LNCAP (cell line): ENCODE measurements at regions not wholly inside any gene's neighbourhood (a gene's known extent, or its start where the extent isn't known, plus 50 kb on each side); places are given as distances from the start of the nearest gene placed in this dataset.

Experiments used
- TF ChIP-seq, protein P1 (sequence below): fragments of 450-650 bp; IDR thresholded peaks from 2 replicates; pipeline ENCODE4 v1.5.1; 2017; ENCODE audit warnings: mild to moderate bottlenecking

DNA sequence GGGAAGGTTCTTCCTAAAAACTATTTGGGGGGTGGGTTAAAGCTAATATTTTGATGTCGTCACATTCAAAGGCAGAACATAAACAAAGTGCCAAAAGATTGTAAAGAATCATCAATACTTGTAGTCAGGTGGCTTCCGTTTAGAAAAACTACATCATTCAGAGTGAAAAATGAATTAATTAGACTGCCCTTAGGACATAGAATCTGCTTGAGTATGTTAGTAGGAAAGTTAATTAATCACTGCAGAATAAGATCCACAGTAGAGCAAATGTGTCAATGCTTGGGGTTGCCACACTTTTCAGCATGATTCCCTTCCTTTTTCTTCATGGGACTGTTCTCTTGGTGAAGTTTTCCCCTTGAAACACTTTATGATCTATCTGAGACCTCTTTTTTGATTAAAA is 166.8 kb upstream of the MTNR1B start:
- TF ChIP-seq, protein P1, sequence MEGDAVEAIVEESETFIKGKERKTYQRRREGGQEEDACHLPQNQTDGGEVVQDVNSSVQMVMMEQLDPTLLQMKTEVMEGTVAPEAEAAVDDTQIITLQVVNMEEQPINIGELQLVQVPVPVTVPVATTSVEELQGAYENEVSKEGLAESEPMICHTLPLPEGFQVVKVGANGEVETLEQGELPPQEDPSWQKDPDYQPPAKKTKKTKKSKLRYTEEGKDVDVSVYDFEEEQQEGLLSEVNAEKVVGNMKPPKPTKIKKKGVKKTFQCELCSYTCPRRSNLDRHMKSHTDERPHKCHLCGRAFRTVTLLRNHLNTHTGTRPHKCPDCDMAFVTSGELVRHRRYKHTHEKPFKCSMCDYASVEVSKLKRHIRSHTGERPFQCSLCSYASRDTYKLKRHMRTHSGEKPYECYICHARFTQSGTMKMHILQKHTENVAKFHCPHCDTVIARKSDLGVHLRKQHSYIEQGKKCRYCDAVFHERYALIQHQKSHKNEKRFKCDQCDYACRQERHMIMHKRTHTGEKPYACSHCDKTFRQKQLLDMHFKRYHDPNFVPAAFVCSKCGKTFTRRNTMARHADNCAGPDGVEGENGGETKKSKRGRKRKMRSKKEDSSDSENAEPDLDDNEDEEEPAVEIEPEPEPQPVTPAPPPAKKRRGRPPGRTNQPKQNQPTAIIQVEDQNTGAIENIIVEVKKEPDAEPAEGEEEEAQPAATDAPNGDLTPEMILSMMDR: no peak

DNA sequence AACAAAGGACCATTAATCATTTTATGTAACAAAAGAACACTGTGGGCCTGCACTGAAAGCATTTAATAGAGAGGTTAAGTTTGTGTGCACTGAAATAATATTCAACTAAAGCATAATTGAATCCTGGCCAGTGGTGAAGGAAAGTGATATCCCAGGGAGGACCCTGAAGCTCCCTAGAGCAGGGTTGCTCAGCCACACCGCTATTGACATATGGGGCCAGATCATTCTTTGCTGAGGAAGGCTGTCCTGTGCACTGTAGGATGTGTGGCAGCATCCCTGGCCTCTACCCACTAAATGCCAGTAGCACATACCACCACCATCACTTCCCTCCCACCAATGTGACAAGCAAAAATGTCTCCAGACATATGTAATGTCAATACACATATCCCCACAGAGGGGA is 166.1 kb upstream of the MTNR1B start:
- TF ChIP-seq, protein P1: no peak

DNA sequence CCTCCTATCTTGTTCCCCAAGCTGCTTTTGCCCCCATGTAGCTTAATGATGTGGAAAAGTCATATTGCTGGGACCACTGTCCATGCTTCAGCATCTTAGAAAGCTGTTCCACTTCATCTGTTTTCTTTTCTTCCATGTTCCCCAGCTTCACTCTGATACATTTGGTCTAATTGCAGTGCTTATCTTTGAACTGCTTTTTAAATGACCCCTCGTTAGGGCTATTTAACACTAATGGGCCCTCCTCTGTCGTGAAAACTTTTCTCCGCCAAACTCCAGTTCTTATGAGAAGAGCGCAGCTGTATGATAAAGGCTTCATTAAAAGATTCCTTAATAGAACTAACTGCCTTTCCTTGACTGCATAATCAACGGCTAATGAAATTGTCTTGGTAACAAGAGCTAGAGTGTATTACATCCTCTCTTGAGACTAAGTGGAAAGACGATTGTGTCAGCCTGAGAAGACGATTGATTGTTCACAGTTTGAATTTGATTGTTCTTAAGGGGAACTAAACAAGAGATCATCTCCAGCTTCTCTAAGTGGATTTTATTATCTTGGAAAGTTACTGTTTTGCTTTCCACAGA is 165.0 kb upstream of the MTNR1B start:
- TF ChIP-seq, protein P1: no peak

DNA sequence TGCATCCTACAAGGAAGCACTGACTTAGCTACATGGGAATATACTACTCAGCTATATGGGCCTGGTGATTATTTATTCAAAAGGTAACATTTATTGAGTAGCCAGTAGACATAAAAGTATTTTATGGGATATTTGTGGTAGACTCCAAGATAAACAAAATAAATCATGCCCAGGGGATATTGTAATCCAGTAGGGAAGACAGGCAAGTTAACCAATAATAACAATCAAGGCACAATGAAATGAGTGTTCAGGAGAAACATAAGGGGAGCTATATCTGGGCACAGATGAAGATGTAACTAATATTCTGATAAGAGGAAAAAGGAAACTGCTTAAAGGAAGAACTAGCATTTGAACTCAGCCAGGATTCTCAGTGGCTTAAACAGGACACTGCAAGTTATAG is 161.4 kb upstream of the MTNR1B start:
- TF ChIP-seq, protein P1: no peak

DNA sequence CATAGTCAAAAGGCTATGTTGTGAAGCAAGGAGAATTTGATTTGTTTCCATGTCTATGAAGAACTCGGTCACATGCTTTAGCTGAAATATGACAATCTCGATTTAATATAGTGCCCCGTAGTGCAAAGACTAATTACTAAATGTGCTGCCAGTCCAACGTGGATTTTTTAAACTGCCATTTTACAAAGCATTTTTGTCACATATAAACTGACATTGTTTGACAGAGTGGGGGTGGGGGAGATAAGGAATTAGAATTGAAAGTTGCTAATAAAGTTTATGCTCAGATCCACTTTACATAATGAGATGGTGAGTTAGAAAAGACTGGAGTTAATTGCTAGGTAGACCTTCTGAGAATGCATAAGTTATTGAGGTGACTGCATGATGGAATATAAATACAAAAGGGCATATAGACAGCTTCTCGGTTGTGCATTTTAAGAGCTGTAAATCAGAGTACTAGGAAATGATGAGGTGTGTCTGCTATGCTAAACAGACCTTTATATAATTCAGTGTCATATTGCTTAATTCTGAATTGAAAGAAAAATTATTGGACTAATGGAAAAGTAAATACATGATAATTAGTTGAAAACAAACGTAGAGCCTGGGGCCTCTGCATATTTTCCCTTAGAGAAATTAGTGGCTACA is 158.9 kb upstream of the MTNR1B start:
- TF ChIP-seq, protein P1: no peak

DNA sequence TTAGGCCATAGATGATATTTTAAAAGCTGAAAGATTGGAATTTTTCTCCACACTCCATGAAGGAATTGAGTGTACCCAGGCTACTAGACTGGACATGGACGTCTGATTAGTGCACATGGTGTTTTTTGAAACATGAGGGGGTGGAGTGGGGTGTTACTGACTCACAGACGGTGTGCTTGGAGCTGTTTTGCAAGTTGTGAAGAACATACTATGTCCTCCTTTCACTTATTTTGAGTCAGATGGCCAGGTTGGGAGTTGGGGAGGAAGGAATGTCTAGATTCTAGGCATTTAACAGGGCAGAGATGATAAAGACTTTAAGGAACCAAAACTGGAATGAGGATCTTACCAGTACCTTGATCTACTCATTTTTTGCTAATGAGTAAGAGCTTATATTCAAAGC is 158.1 kb upstream of the MTNR1B start:
- TF ChIP-seq, protein P1: no peak

DNA sequence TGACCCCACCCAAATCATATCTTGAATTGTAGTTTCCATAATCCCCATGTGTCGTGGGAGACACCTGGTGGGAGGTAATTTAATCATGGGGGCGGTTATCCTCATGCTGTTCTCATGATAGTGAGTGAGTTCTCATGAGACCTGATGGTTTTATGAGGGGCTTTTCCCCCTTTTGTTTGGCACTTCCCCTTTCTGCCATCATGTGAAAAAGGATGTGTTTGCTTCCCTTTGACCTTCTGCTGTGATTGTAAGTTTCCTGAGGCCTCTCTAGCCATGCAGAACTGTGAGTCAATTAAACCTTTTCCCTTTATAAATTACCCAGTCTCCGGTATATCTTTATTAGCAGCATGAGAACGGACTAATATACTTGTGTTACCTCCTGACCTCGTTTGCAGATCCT is 156.6 kb upstream of the MTNR1B start:
- TF ChIP-seq, protein P1: no peak

DNA sequence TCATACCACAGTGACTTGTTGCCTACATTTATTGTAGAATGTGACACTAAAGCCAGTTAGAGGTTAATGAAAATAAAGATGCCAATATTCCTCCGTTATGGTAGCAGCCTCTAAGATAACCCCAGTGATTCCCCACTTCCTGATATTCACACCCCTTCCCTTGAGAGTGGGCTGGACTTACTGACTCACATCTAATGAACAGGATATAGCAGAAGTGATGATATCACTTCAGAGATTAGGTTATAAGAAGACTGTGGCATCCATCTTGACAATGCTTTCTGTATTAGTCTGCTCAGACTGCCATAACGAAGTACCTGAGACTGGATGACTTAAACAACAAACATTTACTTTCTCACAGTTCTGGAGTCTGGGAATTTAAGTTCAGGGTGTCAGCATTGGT is 149.6 kb upstream of the MTNR1B start:
- TF ChIP-seq, protein P1: no peak
